ENCODE measurements at regions not wholly inside any gene's neighbourhood (a gene's known extent, or its start where the extent isn't known, plus 50 kb on each side); places are given as distances from the start of the nearest gene placed in this dataset.

DNA sequence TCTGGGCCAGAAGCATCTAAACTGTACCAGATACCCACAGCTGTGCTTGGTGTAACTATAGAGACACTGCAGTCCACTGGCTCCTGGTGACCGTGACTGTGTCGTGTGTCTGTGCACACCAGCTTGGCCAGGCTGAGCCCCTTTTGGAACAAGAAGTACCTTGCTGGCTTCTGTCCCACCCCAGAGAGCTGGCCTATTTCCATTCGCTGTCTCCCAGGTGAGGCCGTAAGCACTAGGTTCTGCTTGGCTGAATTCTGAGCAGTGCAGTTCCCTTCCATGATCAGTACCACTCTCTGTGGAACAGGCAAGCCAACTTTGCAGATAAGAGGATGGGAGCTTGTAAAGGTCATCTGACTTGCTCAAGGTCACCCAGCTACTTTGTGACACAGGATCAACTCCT is 119.9 kb upstream of the DNAH14 start:
- H3K4me3 ChIP-seq = no peak overlapping the region
- no peak overlapping the region for H3K9ac ChIP-seq
- H2AFZ ChIP-seq = no peak overlapping the region
- H3K4me2 ChIP-seq (ENCODE audit: unreplicated experiment) = no peak overlapping the region
- H3K9me2 ChIP-seq (ENCODE audit: insufficient read depth) = no peaks in the 10 kb centered on the region
- H3K9me3 ChIP-seq (ENCODE audit: low read depth) = no peaks in the 10 kb centered on the region
- H3K27ac ChIP-seq = no peak overlapping the region
- H3K4me1 ChIP-seq (ENCODE audit: insufficient read depth) = no peaks in the 10 kb centered on the region
- H3F3A ChIP-seq (ENCODE audit: insufficient read depth) = no peaks in the 10 kb centered on the region
- H4K20me1 ChIP-seq (ENCODE audit: insufficient read depth) = no peaks in the 10 kb centered on the region
- in situ Hi-C loops (cut with MboI) = no loop called here
- H3K79me2 ChIP-seq (ENCODE audit: insufficient read depth) = no peaks in the 10 kb centered on the region
- TF ChIP-seq EZH2phosphoT487 (IDR thresholded peaks at IDR 0.05; ENCODE audit: insufficient read depth, low read depth) (no peak), EZH2 (IDR thresholded peaks at IDR 0.05; ENCODE audit: insufficient read depth, poor library complexity, severe bottlenecking) (no peak)
- H3K36me3 ChIP-seq (ENCODE audit: low read depth) = no peaks in the 10 kb centered on the region
- H3K27me3 ChIP-seq (replicated peaks; ENCODE audit: insufficient read depth) = no peaks in the 10 kb centered on the region
- 91 to 95% methylated on average over 4 of the region's 4 CpGs for WGBS, 2 experiments (ENCODE audit: low coverage in 1 of 2, low lambda C conversion rate in 2 of 2, missing lambda C conversion rate in 2 of 2)
- DNase-seq = no peak

DNA sequence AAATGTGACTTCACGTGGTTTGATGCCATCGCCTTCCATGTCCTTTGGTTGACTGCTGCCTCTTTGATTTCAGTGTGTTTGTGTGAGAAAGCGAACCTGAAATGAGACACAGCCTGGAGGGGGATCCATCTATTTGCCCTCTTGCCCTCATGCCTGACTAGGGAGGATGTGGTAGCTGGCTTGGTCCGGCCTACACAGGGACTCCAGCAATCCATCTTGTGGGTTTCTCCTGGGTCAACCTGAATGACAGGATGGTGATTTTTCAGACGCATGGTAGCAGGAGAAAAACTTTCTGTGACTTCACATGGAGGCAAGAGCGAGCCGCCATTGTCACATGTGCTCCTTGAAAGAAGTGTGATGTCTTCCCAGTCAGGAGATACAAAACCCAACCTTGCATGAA is 117.9 kb upstream of the DNAH14 start:
- Histone ChIP-seq H3K4me2 (ENCODE audit: unreplicated experiment) (no peak overlapping the region), H3K9me2 (ENCODE audit: insufficient read depth) (no peaks in the 10 kb centered on the region), H3K4me3 (no peak overlapping the region), H3K4me1 (ENCODE audit: insufficient read depth) (no peaks in the 10 kb centered on the region), H3K9me3 (ENCODE audit: low read depth) (no peaks in the 10 kb centered on the region), H3K36me3 (ENCODE audit: low read depth) (no peaks in the 10 kb centered on the region), H3K9ac (no peak overlapping the region), H3K79me2 (ENCODE audit: insufficient read depth) (no peaks in the 10 kb centered on the region), H3K27me3 (replicated peaks; ENCODE audit: insufficient read depth) (no peaks in the 10 kb centered on the region), H3K27ac (no peak overlapping the region), H2AFZ (no peak overlapping the region), H4K20me1 (ENCODE audit: insufficient read depth) (no peaks in the 10 kb centered on the region), H3F3A (ENCODE audit: insufficient read depth) (no peaks in the 10 kb centered on the region)
- no peak for DNase-seq
- WGBS, 2 experiments (ENCODE audit: low coverage in 1 of 2, low lambda C conversion rate in 2 of 2, missing lambda C conversion rate in 2 of 2) = 78 to 80% methylated on average over 7 of the region's 7 CpGs
- in situ Hi-C loops (cut with MboI) = no loop called here
- TF ChIP-seq EZH2 (IDR thresholded peaks at IDR 0.05; ENCODE audit: insufficient read depth, poor library complexity, severe bottlenecking) (no peak), EZH2phosphoT487 (IDR thresholded peaks at IDR 0.05; ENCODE audit: insufficient read depth, low read depth) (no peak)

DNA sequence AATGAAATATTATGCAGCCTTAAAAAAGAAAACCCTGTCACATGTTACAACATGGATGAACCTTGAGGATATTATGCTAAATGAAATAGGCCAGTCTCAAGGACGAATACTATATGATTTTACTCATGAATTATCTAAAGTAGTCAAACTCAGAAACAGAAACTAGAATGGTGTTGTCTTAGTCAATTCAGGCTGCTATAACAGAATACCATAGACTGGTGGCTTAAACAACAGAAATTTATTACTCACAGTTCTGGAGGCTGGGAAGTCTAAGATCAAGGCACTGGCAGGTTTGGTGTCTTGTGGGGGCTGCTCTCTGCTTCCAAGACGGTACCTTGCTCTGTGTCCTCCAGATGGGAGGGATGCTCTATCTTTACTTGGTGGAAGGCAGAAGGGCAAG is 113.8 kb upstream of the DNAH14 start:
- DNase-seq = no peak
- no peak for TF ChIP-seq EZH2phosphoT487 (IDR thresholded peaks at IDR 0.05; ENCODE audit: insufficient read depth, low read depth)
- TF ChIP-seq EZH2 (IDR thresholded peaks at IDR 0.05; ENCODE audit: insufficient read depth, poor library complexity, severe bottlenecking) = no peak
- no peaks in the 10 kb centered on the region for H3K79me2 ChIP-seq (ENCODE audit: insufficient read depth)
- H3K27ac ChIP-seq = no peak overlapping the region
- no peak overlapping the region for H2AFZ ChIP-seq
- no peaks in the 10 kb centered on the region for H4K20me1 ChIP-seq (ENCODE audit: insufficient read depth)
- no peak overlapping the region for H3K4me2 ChIP-seq (ENCODE audit: unreplicated experiment)
- no peaks in the 10 kb centered on the region; the same call in 1 of the 2 replicates for H3K27me3 ChIP-seq (replicated peaks; ENCODE audit: insufficient read depth)
- H3K9me2 ChIP-seq (ENCODE audit: insufficient read depth) = no peaks in the 10 kb centered on the region
- H3K9me3 ChIP-seq (ENCODE audit: low read depth) = no peaks in the 10 kb centered on the region
- WGBS, 2 experiments (ENCODE audit: low coverage in 1 of 2, low lambda C conversion rate in 2 of 2, missing lambda C conversion rate in 2 of 2) = 43 to 51% methylated on average over 2 of the region's 2 CpGs
- no peaks in the 10 kb centered on the region for H3F3A ChIP-seq (ENCODE audit: insufficient read depth)
- in situ Hi-C loops (cut with MboI) = no loop called here
- no peaks in the 10 kb centered on the region for H3K4me1 ChIP-seq (ENCODE audit: insufficient read depth)
- no peak overlapping the region for H3K4me3 ChIP-seq
- no peaks in the 10 kb centered on the region for H3K36me3 ChIP-seq (ENCODE audit: low read depth)
- H3K9ac ChIP-seq = no peak overlapping the region

DNA sequence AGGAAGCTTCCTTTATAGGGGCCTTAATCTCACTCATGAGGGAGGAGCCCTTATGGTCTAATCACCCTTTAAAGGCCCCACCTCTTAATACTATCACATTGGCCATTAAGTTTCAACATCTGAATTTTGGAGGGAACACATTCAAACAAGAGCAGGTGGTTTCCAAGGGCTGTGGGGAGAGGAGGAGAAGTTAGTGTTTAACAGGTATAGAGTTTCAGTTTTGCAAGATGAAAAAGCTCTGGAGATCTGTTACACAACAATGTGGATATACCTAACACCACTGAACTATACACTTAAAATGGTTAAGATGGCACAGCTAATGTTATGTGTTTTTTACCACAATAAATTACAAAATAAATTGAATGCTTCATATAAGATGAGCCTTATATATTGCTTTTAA is 113.4 kb upstream of the DNAH14 start:
- Histone ChIP-seq H4K20me1 (ENCODE audit: insufficient read depth) (no peaks in the 10 kb centered on the region), H3K4me2 (ENCODE audit: unreplicated experiment) (no peak overlapping the region), H3K9me3 (ENCODE audit: low read depth) (no peaks in the 10 kb centered on the region), H3K9ac (no peak overlapping the region), H3K4me1 (ENCODE audit: insufficient read depth) (no peaks in the 10 kb centered on the region), H3K9me2 (ENCODE audit: insufficient read depth) (no peaks in the 10 kb centered on the region), H3K27ac (no peak overlapping the region), H3K79me2 (ENCODE audit: insufficient read depth) (no peaks in the 10 kb centered on the region), H3K36me3 (ENCODE audit: low read depth) (no peaks in the 10 kb centered on the region), H2AFZ (no peak overlapping the region), H3K27me3 (replicated peaks; ENCODE audit: insufficient read depth) (no peaks in the 10 kb centered on the region; the same call in 1 of the 2 replicates), H3K4me3 (no peak overlapping the region), H3F3A (ENCODE audit: insufficient read depth) (no peaks in the 10 kb centered on the region)
- TF ChIP-seq EZH2 (IDR thresholded peaks at IDR 0.05; ENCODE audit: insufficient read depth, poor library complexity, severe bottlenecking) = no peak
- no peak for TF ChIP-seq EZH2phosphoT487 (IDR thresholded peaks at IDR 0.05; ENCODE audit: insufficient read depth, low read depth)
- in situ Hi-C loops (cut with MboI) = no loop called here
- DNase-seq = no peak

DNA sequence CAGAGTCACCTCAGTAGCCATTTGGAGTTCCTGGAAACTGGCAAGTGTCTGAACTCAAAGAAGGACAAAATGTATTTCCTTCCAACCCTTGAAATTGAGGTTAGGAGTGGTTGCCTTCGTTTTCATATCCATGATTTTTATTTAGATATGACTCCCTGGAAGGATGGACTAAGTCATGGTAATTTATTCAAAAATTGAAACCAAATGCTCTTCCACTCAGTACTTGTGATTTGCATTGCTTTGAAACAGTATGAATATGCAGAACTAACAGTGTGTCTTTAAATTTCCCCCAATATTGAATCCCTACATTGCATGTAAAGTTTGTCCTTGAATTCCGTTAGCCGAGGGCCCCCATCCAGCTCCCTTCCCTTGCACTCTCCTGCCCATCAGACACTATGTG is 112.1 kb upstream of the DNAH14 start:
- no peaks in the 10 kb centered on the region for H3K4me1 ChIP-seq (ENCODE audit: insufficient read depth)
- H3K4me3 ChIP-seq = no peak overlapping the region
- no peak for DNase-seq
- in situ Hi-C loops (cut with MboI) = no loop called here
- 42 to 49% methylated on average over 3 of the region's 3 CpGs for WGBS, 2 experiments (ENCODE audit: low coverage in 1 of 2, low lambda C conversion rate in 2 of 2, missing lambda C conversion rate in 2 of 2)
- no peak overlapping the region for H2AFZ ChIP-seq
- H4K20me1 ChIP-seq (ENCODE audit: insufficient read depth) = no peaks in the 10 kb centered on the region
- TF ChIP-seq EZH2phosphoT487 (IDR thresholded peaks at IDR 0.05; ENCODE audit: insufficient read depth, low read depth) = no peak
- TF ChIP-seq EZH2 (IDR thresholded peaks at IDR 0.05; ENCODE audit: insufficient read depth, poor library complexity, severe bottlenecking) = no peak
- no peaks in the 10 kb centered on the region; the same call in 1 of the 2 replicates for H3K27me3 ChIP-seq (replicated peaks; ENCODE audit: insufficient read depth)
- H3K36me3 ChIP-seq (ENCODE audit: low read depth) = no peaks in the 10 kb centered on the region
- H3K9me2 ChIP-seq (ENCODE audit: insufficient read depth) = no peaks in the 10 kb centered on the region
- H3K9me3 ChIP-seq (ENCODE audit: low read depth) = no peaks in the 10 kb centered on the region
- no peaks in the 10 kb centered on the region for H3K79me2 ChIP-seq (ENCODE audit: insufficient read depth)
- H3K9ac ChIP-seq = no peak overlapping the region
- H3K4me2 ChIP-seq (ENCODE audit: unreplicated experiment) = no peak overlapping the region
- H3F3A ChIP-seq (ENCODE audit: insufficient read depth) = no peaks in the 10 kb centered on the region
- no peak overlapping the region for H3K27ac ChIP-seq

Measured in GM23248 (cell line).